Sigmoid colon (tissue), 6 donors: ENCODE measurements at regions not wholly inside any gene's neighbourhood (a gene's known extent, or its start where the extent isn't known, plus 50 kb on each side); places are given as distances from the start of the nearest gene placed in this dataset.

Experiments used
- DNase-seq: peaks from one replicate; pipeline ENCODE4 v3.0.0-alpha.2; 2019
- H3K27ac ChIP-seq, 4 donors: fragments of 200-600 bp; sonication (generic); one replicate each; pipeline ENCODE4 v1.5.1; 2016 to 2019; ENCODE audit warnings: mild to moderate bottlenecking in 1 of 4
- H3K27me3 ChIP-seq, 3 donors: fragments of 200-600 bp; sonication (generic); one replicate each; pipeline ENCODE4 v1.5.1; 2019; ENCODE audit warnings: mild to moderate bottlenecking in 1 of 3
- H3K36me3 ChIP-seq, 4 donors: fragments of 200-600 bp; sonication (generic); one replicate each; pipeline ENCODE4 v1.5.1; 2016 to 2019
- H3K4me1 ChIP-seq, 4 donors: fragments of 200-600 bp; sonication (generic); one replicate each; pipeline ENCODE4 v1.5.1; 2017 to 2019
- H3K4me3 ChIP-seq, 4 donors: fragments of 200-600 bp; sonication (generic); one replicate each; pipeline ENCODE4 v1.5.1; 2017 to 2019; ENCODE audit warnings: mild to moderate bottlenecking in 2 of 4, moderate library complexity in 1 of 4
- H3K9me3 ChIP-seq, 4 donors: fragments of 200-600 bp in 3 of 4; sonication (generic) in 3 of 4; one replicate each; pipeline versions ENCODE4 v1.5.1 to v1.6.1; 2013 to 2019
- CTCF ChIP-seq, 4 experiments: fragments of 450-650 bp in 3 of 4; fragments of 200-600 bp in 1 of 4; IDR thresholded peaks; one replicate each; pipeline ENCODE4 v1.5.1; 2016 to 2019; ENCODE audit warnings: antibody characterized with exemption in 4 of 4, mild to moderate bottlenecking in 3 of 4, moderate library complexity in 2 of 4
- EP300 ChIP-seq, 4 donors: sonication (generic); formaldehyde crosslinking; IDR thresholded peaks; one replicate each; pipeline ENCODE4 v1.6.1; 2017; ENCODE audit warnings: antibody characterized with exemption in 4 of 4
- POLR2A ChIP-seq, 2 donors: fragments of 450-650 bp; IDR thresholded peaks; one replicate each; pipeline ENCODE4 v1.6.1; 2016; ENCODE audit warnings: antibody characterized with exemption in 2 of 2, mild to moderate bottlenecking in 2 of 2, moderate library complexity in 2 of 2
- POLR2AphosphoS5 ChIP-seq, 4 donors: sonication (generic); formaldehyde crosslinking; IDR thresholded peaks; one replicate each; pipeline ENCODE4 v1.6.1; 2017; ENCODE audit warnings: antibody characterized with exemption in 4 of 4
- WGBS, 2 donors: extraction: QIAGEN DNeasy Blood & Tissue Kit; methylation state at CpG; one replicate each; pipeline ENCODE4 v1.1.7; 2013; 5-methylcytosine and 5-hydroxymethylcytosine counted together
- intact Hi-C: fragments of 100-400 bp; cut with DNase I; formaldehyde crosslinking; loops from one replicate; pipeline ENCODE4 v1.15.1; 2023
- donor health status: healthy with polysubstance abuse.
- donor health status: healthy.

GRCh38 chr18:51802569-51803428 lies 537.2 kb upstream of the DCC start:
- Histone ChIP-seq H3K9me3 (no peaks in the 10 kb centered on the region), H3K27me3 (no peaks in the 10 kb centered on the region), H3K4me3 (no peak overlapping the region), H3K36me3 (no peaks in the 10 kb centered on the region), H3K4me1 (no peaks in the 10 kb centered on the region), H3K27ac (no peak overlapping the region)
- no peak for DNase-seq
- intact Hi-C loops, result no loop called here
- 95 to 96% methylated on average over 4 of the region's 4 CpGs for WGBS, 2 donors
- TF ChIP-seq POLR2A (IDR thresholded peaks at IDR 0.05) (no peak), CTCF (IDR thresholded peaks at IDR 0.05) (no peak), EP300 (IDR thresholded peaks at IDR 0.05) (no peak), POLR2AphosphoS5 (IDR thresholded peaks at IDR 0.05) (no peak)

GRCh38 chr18:51807336-51807735 lies 532.7 kb upstream of the DCC start:
- Histone ChIP-seq H3K4me3 (no peak overlapping the region), H3K4me1 (no peaks in the 10 kb centered on the region), H3K9me3 (no peaks in the 10 kb centered on the region), H3K27me3 (no peaks in the 10 kb centered on the region), H3K27ac (no peak overlapping the region), H3K36me3 (no peaks in the 10 kb centered on the region)
- WGBS, 2 donors, result 67 to 97% methylated on average over 2 of the region's 2 CpGs
- no peak for DNase-seq
- TF ChIP-seq EP300 (IDR thresholded peaks at IDR 0.05) (no peak), CTCF (IDR thresholded peaks at IDR 0.05) (no peak), POLR2A (IDR thresholded peaks at IDR 0.05) (no peak), POLR2AphosphoS5 (IDR thresholded peaks at IDR 0.05) (no peak)
- intact Hi-C loops, result no loop called here

GRCh38 chr18:51811883-51812282 lies 528.1 kb upstream of the DCC start:
- no peak overlapping the region for H3K4me3 ChIP-seq

GRCh38 chr18:51813740-51814139 lies 526.3 kb upstream of the DCC start:
- H3K4me3 ChIP-seq, result no peak overlapping the region
- no peak overlapping the region for H3K27ac ChIP-seq
- WGBS, 2 donors, result 86 to 92% methylated on average over 2 of the region's 2 CpGs
- DNase-seq, result no peak
- H3K4me1 ChIP-seq, result no peaks in the 10 kb centered on the region
- H3K27me3 ChIP-seq, result no peaks in the 10 kb centered on the region
- intact Hi-C loops, result no loop called here
- TF ChIP-seq POLR2A (IDR thresholded peaks at IDR 0.05), result no peak
- no peak for TF ChIP-seq EP300 (IDR thresholded peaks at IDR 0.05)
- TF ChIP-seq POLR2AphosphoS5 (IDR thresholded peaks at IDR 0.05), result no peak
- no peak for TF ChIP-seq CTCF (IDR thresholded peaks at IDR 0.05)
- H3K36me3 ChIP-seq, result no peaks in the 10 kb centered on the region
- no peaks in the 10 kb centered on the region for H3K9me3 ChIP-seq

More at GRCh38 chr18:51811883-51812282, 528.1 kb upstream of the DCC start:
- intact Hi-C loops, result no loop called here
- no peak for DNase-seq
- Histone ChIP-seq H3K27ac (no peak overlapping the region), H3K27me3 (no peaks in the 10 kb centered on the region), H3K9me3 (no peaks in the 10 kb centered on the region), H3K4me1 (no peaks in the 10 kb centered on the region), H3K36me3 (no peaks in the 10 kb centered on the region)
- 77 to 89% methylated on average over 2 of the region's 2 CpGs for WGBS, 2 donors
- TF ChIP-seq EP300 (IDR thresholded peaks at IDR 0.05), result no peak
- no peak for TF ChIP-seq CTCF (IDR thresholded peaks at IDR 0.05)
- TF ChIP-seq POLR2A (IDR thresholded peaks at IDR 0.05), result no peak
- no peak for TF ChIP-seq POLR2AphosphoS5 (IDR thresholded peaks at IDR 0.05)
